ENCODE measurements at regions not wholly inside any gene's neighbourhood (a gene's known extent, or its start where the extent isn't known, plus 50 kb on each side); places are given as distances from the start of the nearest gene placed in this dataset.

GRCh38 chr10:3865565-3865964, 80.6 kb upstream of the KLF6 start:
- no peak for ATAC-seq
- intact Hi-C loops (cut with DNase I): no loop called here
- Histone ChIP-seq H3K4me1 (peaks cover 4 to 9% of the 10 kb centered on the region in 2 donors), H3K4me3 (no peak overlapping the region), H3K27ac (no peak overlapping the region), H3K9me3 (no peaks in the 10 kb centered on the region), H3K27me3 (no peaks in the 10 kb centered on the region), H3K36me3 (no peaks in the 10 kb centered on the region)
- TF ChIP-seq, protein P1, sequence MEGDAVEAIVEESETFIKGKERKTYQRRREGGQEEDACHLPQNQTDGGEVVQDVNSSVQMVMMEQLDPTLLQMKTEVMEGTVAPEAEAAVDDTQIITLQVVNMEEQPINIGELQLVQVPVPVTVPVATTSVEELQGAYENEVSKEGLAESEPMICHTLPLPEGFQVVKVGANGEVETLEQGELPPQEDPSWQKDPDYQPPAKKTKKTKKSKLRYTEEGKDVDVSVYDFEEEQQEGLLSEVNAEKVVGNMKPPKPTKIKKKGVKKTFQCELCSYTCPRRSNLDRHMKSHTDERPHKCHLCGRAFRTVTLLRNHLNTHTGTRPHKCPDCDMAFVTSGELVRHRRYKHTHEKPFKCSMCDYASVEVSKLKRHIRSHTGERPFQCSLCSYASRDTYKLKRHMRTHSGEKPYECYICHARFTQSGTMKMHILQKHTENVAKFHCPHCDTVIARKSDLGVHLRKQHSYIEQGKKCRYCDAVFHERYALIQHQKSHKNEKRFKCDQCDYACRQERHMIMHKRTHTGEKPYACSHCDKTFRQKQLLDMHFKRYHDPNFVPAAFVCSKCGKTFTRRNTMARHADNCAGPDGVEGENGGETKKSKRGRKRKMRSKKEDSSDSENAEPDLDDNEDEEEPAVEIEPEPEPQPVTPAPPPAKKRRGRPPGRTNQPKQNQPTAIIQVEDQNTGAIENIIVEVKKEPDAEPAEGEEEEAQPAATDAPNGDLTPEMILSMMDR (IDR thresholded peaks at IDR 0.05): no peak
- DNase-seq: no peak

DNA sequence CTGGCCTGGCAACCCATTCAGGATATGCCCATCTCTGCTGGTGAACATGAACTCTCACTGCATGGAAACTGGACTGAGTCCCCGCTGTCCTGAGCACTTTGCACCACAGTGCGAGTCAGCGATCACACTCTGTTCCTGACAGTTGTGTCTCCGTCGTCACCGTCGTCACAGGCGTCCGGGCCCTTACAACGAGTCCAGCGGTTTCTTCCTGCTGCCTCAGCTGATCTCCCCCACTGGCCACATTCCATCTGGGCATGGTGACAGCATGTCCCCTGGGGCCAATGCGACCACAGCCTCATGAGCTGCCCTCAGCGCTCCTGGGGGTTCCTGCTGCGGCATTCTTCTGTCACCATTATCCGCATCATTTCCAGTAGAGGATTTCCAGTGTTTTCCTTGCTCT, 76.8 kb upstream of the KLF6 start:
- TF ChIP-seq, protein P1 (IDR thresholded peaks at IDR 0.05): no peak
- ATAC-seq: peak; percentile 29
- DNase-seq: no peak

GRCh38 chr10:3858051-3858845, 73.2 kb upstream of the KLF6 start:
- Histone ChIP-seq H3K27ac (no peak overlapping the region), H3K9me3 (no peaks in the 10 kb centered on the region), H3K4me1 (peaks cover 3 to 12% of the 10 kb centered on the region in 2 donors), H3K27me3 (no peaks in the 10 kb centered on the region), H3K4me3 (no peak overlapping the region), H3K36me3 (no peaks in the 10 kb centered on the region)
- TF ChIP-seq, protein P1 (IDR thresholded peaks at IDR 0.05): no peak
- intact Hi-C loops (cut with DNase I): no loop called here
- ATAC-seq (no peak), DNase-seq (no peak)

More for the DNA sequence above, 76.8 kb upstream of the KLF6 start:
- Histone ChIP-seq H3K27me3 (no peaks in the 10 kb centered on the region), H3K9me3 (no peaks in the 10 kb centered on the region), H3K4me1 (no peaks in the 10 kb centered on the region), H3K36me3 (no peaks in the 10 kb centered on the region), H3K27ac (peak overlapping the region; percentile 9 to 65), H3K4me3 (no peak overlapping the region)
- intact Hi-C loops (cut with DNase I): no loop called here

- Histone ChIP-seq H3K9me3 (no peaks in the 10 kb centered on the region), H3K27me3 (no peaks in the 10 kb centered on the region), H3K36me3 (no peaks in the 10 kb centered on the region), H3K4me3 (no peak overlapping the region), H3K4me1 (peaks cover 9 to 21% of the 10 kb centered on the region in 2 donors), H3K27ac (no peak overlapping the region)
- TF ChIP-seq, protein P1 (IDR thresholded peaks at IDR 0.05): no peak
- no peak for ATAC-seq
- intact Hi-C loops (cut with DNase I): no loop called here
- DNase-seq: no peak
Observed at GRCh38 chr10:3857318-3857717, 72.3 kb upstream of the KLF6 start.

GRCh38 chr10:3856593-3856992, 71.6 kb upstream of the KLF6 start:
- TF ChIP-seq, protein P1 (IDR thresholded peaks at IDR 0.05): no peak
- ATAC-seq (no peak), DNase-seq (no peak)
- Histone ChIP-seq H3K27me3 (no peaks in the 10 kb centered on the region), H3K36me3 (no peaks in the 10 kb centered on the region), H3K27ac (no peak overlapping the region), H3K4me1 (peaks cover 14 to 28% of the 10 kb centered on the region in 2 donors), H3K4me3 (no peak overlapping the region), H3K9me3 (no peaks in the 10 kb centered on the region)
- intact Hi-C loops (cut with DNase I): no loop called here

Data from left lung (tissue), 4 donors.